HUDEP-2 (cell line): ENCODE measurements at regions not wholly inside any gene's neighbourhood (a gene's known extent, or its start where the extent isn't known, plus 50 kb on each side); places are given as distances from the start of the nearest gene placed in this dataset.

Experiments
- DNase-seq, 76 experiments: peaks; one replicate each; lab custom pipeline; 2025; ENCODE audit not compliant: unreplicated experiment in 76 of 76; lab: John Stamatoyannopoulos, UW

DNA sequence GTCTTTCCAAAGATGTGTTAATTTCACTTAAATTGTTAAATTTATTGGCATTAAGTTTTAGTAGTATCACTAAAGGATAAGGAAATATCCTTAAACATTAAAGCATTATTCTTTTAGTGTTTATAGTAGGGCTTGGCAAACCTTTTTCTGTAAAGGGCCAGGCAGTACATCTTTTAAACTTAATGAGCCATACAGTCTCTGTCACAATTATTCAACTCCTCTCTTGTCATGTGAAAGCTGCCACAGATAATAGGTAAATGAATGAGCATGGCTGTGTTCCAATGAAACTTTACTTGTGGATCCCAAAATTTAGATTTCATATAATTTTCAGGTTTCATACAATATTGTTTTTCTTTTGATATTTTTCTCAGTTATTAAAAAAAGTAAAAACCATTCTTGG lies 268.2 kb upstream of the C11orf87 start:
- DNase-seq, result no peak

DNA sequence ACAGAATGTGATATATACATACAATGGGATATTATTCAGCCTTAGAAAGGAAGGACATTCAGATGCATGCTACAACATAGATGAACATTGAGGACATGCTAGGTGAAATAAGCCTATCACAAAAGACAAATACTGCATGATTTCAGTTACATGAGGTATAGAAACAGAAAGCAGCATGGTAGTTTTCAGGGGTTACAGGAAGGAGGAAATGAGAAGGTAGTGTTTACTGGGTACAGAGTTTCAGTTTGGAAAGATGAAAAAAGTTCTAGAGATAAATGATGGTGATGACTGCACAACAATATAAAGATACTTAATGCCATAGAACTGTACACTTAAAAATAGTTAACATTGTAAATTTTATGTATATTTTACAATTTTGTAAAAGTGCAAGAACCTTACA lies 266.7 kb upstream of the C11orf87 start:
- DNase-seq, result no peak

DNA sequence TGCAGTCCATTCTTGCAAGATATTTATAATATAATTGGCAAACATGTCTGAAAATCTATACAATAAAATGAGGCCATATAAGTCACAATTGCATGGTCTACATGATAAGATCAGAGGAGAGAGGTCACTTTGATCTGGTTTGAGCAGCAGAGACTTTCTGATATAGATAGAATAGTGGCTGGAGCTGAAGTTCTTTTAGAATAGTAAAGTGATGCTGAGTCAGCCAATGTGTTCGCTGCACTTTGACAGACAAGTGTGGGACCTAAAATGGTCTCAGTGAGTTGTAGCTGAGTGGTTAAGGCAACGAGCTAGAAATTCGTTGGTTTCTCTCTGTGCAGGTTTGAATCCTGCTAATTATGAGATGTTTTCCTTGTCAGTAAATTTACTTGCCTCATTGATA lies 257.0 kb upstream of the C11orf87 start:
- no peak for DNase-seq

DNA sequence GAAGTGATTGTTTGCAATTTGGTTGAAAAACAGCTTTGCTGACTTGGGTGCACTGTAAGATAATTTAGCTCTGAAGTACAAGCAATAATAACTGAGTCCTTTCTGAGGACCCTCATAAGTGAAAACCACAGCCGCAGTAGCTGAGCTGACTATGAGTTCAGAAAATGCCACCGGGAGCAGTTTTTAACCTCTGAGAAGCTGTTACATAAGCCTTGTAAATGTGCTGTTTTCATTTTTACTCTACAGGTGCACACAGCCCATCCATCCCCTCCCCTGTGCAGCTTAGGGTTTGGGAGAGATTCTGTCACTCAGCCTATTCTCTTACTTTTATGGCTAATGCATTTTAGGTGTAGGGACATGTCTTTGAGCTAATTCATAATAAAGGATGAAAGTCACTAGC lies 255.5 kb upstream of the C11orf87 start:
- no peak for DNase-seq

DNA sequence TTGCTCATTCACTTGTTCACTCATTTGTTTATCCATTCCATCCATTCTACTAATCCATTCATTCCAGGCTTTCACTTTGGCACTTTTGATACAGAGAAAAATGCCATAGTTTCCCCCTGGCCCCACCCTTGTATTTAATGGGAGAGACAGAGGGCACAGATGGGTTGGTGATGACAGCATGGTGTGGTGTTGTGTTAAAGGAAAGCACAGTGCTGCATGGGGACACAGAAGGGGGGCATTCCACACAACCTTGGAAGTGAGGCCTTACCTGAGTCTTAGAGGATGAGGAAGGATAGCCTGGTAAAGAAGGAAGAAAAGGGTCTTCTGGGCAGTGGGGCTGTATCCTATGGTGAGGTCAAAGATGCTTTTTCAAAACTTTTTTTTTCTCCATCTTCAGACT lies 248.5 kb upstream of the C11orf87 start:
- DNase-seq, result no peak

DNA sequence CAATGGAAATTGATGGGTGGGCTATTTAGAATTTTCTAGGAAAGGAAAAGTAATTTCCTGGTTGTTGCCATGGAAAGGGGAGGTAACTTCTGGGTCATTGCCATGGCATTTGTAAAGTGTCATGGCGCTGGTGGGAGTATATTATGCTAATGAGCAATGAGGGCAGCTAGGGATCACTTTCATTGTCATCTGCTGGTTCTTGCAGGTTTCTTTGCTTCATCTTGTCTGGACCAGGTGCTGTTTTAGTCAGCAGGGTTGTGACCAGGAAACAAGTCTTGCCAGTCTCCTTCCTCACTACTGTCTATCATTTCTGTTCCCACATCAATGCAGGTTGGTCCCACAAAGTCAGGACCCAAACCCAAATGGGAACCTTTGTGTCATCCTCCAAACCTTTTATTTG lies 237.6 kb upstream of the C11orf87 start:
- DNase-seq, result no peak

DNA sequence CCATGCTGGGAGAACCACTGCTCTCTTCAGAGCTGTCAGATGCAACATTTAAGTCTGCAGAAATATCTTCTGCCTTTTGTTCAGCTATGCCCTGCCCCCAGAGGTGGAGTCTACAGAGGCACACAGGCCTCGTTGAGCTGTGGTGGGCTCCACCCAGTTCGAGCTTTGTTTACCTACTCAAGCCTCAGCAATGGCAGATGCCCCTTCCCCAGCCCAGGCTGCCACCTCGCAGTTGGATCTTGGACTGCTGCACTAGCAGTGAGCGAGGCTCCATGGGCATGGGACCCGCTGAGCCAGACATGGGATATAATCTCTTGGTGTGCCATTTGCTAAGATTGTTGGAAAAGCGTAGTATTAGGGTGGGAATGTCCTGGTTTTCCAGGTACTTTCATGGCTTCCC lies 229.1 kb upstream of the C11orf87 start:
- no peak for DNase-seq

DNA sequence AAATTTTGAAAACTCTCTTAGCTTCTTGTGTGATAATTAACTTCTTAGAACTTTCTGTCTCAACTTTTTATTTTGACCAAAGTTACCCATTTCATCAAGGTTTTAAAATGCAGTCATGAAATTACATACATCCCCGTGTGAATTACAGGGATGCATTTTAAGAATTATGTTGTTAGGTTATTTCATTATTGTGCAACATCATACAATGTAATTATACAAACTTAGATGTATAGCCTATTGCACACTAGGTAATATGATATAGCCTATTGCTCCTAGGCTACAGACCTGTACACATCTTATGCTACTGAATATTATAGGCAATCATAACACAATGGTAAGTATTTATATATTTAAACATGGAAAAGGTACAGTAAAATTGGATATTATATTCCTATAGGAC lies 228.1 kb upstream of the C11orf87 start:
- DNase-seq, result no peak

DNA sequence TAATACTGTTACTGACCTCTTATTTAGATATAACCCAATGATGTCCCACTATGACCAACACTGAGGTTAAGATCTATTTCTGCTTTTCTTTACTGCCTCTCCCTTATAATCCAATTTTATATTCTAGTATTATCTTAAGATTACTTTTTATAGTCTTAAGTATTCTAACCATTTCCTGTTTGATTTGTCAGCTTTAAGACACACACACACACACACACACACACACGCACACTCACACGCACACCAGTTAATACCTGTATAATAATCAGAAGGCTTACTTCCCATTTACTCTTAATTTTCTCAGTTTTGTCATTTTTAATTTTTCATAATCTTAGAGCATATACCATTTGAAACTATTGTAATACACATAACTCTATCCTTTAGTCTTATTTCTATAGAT lies 226.0 kb upstream of the C11orf87 start:
- DNase-seq, result no peak

DNA sequence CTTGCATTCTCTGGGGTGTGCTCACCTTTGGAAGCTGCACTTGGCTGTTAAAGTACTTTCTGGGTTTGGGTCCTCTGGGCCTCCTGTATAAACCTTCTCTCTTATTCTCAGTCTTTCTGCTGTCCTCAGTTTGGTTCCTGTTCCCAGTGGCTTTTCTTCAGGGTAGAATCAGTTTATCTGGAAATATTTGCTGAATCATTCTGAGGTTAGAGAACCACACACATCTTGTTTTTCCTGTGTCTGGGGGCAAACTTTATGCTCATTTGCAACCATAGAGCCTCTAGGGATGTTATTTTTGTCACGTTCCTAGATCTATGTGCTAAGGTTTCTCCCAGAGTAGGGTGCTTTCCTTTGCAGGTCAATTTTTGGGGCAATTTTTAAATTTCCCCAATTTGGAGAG lies 224.3 kb upstream of the C11orf87 start:
- no peak for DNase-seq

DNA sequence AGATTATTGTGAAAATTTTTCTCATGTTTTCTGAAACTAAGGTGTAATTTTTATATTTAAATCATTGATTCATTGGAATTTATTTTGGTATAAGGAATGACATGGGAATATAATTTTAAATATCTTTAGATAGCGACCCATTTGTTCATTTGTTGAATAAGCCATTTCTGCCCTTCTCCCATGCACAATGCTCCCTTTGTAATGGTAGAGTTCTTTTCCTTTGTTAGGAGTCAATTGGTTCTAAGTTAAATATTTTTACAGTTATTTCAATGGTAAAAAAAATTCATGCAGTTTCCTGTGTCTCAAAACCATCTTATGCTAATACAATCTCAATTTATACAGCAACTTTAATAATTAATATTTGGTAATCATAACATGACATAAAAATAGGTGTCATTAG lies 218.8 kb upstream of the C11orf87 start:
- no peak for DNase-seq

DNA sequence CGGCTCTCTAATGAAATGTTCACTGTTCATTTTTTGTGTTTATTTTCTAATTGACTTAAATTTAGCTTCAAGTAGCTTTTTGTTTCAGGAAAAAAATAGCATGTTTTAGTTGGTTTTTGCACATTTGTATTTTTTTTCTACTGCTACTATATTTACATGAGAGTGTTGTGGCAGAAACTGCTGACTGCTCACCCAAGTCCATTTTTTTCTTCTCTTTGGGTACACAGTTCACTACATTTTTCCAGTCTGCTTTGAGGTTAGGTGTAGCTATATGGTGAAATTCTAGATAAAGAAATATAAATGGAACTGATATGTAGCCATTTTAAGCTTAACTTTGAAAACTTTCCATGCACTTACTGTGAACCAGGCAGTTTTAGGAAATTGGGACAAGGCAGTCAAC lies 216.7 kb upstream of the C11orf87 start:
- DNase-seq, result no peak

DNA sequence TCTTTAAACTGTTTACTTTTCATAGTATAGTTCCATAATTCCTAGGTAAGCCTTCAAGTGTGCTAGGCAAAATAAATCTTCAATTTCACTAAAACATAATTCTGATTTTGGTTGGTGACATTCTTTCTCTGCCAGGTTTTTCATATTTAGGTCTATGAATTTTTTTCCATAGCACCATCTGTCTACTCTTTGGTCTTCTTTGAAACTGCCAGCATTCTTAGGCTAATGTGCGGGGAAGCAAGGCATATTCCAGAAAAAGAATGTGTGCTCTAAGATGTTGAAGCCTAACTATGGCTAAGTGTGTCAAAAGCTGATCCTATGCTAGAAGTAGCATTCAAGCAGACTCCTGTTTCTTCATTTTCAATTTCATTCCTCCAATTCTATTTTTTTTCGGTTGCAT lies 213.9 kb upstream of the C11orf87 start:
- no peak for DNase-seq

DNA sequence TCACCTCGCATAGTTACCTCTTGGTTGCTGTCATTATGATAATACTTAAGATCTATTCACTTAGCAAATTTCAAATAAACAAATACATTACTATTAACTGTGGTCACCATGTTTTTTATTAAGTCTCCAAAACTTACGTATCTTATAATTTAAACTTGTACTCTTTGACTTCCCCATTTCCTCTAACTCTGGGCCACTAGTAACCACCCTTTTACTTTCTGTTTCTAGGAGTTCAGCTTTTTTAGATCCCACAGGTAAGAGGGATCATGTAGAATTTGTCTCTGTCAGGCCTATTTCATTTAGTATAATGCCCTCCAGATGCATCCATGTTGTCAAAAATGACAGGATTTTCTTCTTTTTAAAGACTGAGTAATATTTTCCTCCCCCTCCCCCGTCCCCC lies 212.4 kb upstream of the C11orf87 start:
- DNase-seq, result no peak

DNA sequence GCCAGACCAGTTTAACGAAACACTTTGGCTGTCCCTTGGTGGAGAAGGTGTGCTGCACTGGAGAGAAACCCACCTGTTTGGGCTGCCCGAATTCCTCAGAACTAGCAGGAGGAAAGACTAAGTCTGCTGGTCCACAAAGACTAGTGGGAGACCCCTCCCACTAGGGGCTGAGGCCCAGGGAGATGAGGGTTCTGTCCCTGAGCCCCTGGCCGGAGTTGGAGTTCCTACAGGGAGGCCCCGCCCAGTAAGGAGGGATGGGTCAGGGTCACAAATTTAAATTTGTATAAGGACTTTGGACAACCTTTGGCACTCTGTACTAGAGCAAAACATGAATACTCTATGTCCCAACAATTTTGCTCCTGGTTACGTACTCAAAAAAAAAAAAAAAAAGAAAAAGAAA lies 200.8 kb upstream of the C11orf87 start:
- no peak for DNase-seq

DNA sequence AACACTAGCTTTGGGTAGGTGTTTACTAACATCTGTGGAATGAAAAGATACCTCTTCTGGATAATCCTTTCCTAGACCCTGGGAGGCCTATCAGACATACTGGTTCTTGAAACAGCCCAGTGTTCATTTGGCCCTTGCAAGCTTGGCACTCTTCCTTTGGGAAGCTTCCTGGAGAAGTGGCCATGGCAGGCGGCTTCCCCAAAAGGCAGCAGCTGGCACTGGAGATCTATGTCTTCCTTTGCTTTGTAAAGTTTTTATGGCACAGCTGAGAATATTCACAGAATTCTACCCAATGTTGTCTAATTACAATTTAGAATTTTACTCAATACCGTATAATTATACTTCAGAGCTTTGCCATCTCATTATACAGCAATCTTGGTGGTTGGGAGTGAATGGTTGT lies 199.2 kb upstream of the C11orf87 start:
- no peak for DNase-seq

DNA sequence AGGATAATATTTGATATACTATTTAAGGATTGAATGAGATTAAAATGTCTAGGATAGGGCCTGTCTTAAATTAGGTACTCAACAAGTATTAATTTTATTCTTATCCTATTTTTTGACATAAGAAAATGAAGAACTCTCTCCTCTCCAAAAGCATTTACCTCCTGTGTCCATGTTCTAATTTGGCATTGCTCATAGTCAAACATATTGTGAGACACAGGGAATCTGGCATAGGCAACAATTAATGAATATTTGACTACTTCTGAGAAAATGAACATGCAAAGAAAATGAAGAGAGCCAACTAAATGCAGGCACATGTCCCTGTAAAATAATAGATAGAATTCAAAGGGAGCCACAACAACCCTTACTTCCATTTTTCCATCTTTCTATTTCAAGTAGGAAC lies 198.5 kb upstream of the C11orf87 start:
- no peak for DNase-seq

DNA sequence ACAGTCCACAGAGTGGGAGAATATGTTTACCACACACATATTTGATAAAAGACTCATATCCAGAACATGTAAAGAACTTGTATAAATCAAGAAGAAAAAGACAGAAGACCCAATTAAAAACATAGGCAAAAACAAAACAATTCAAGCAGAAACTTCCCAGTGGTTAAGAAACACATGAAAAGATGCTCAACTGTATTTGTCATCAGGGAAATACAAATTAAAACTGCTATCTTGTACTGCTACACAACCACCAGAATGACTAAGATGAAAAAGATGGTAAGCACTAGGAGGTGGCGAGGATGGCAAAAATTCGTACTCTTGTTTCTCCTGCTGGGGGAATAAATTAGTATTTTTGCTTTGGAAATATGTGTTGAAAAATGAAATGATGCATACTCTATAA lies 192.3 kb upstream of the C11orf87 start:
- DNase-seq, result no peak

DNA sequence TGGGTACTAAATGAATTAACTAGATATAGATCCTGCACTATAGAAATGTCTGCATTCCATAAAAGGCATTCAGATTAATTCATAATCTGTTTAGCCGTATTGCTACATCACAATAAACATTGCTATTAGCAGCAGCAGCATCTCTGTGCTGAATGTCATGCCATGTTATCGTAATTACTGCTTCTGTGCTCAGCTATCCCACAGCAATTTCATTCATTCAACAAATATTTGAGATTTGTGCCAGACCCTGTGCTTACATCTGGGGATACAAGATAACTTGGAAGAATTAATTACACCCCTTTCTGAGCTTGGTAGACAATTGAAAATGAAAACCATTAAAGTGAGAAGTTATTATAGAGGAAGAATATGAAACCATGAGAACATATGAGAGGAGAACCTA lies 185.8 kb upstream of the C11orf87 start:
- no peak for DNase-seq

DNA sequence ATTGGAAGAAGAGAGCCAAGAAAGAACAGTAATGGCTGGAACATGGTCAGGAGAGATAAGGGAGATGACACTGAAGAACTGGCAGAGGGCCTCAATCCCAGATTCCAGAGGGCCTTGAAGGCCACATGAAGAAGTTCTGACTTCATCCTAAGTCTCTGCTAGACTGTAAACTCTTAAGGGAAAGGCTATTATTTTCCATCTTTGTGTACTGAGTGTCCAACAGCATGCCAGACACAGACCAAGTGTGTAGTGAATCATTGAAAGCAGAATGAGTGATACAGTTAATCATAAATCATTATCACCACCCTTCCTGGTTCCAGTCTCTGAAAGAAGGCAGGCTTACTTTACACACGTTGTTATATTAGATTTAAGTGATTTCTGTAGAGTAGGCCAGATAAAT lies 185.3 kb upstream of the C11orf87 start:
- no peak for DNase-seq

DNA sequence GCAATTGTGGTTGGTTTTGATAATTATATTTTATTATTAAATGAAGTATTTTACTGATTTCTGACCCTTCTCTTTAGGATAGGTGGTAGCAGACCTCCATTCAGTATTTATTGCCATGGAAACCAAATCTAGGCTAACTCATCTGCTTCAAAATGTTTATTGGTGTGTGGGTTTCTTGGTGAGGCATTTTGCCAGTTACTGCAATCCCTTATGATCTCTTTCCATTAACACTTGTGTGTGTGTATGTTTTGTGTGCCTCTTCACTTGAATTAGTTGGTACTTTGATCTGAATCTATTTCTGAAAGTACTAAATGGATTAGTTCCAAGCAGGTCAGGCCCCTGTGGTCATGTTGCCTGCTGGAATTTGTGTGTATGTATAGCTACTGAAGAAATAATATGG lies 184.4 kb upstream of the C11orf87 start:
- DNase-seq, result no peak

DNA sequence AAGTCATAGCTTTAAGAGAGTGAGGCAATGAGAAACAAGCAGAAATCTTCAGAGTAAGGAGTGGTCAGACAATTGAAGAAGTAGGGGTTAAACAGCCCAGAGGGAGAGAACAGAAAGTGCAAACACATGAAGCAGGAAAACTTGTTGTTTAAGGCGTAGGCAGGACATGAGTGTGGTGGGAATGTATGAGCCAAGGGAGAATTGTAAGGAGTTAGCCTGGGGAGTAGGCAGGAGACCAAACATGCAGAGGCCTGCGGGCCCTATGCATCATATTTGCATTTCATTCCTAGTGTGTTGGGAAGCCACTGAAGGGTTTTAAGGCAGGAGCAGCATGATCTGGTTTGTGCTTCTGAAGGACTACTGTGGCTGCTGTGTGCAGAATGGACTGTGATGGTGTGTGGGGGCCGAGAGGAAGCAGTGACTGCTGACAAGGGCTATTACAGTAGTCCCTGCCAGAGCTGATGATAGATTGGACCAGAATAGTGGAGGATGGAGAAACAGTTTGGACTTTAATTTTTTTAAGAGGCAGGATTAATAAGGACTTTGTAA lies 179.9 kb upstream of the C11orf87 start:
- no peak for DNase-seq

DNA sequence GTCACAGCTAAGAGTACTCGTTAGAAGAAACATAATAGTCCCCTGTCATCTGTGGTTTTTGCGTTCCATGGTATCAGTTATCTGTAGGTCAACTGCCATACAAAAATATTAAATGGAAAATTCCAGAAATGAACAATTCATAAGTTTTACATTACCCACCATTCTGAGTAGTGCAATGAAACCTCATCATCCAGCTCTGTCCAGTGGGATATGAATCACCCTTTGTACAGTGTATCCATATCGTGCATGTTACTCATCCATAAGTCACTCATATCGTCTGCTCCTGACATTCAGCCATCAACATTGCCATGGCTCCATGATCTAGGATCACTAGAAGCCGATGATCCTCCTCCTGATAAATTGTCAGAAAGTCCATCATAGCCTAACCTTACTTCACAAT lies 174.9 kb upstream of the C11orf87 start:
- no peak for DNase-seq

DNA sequence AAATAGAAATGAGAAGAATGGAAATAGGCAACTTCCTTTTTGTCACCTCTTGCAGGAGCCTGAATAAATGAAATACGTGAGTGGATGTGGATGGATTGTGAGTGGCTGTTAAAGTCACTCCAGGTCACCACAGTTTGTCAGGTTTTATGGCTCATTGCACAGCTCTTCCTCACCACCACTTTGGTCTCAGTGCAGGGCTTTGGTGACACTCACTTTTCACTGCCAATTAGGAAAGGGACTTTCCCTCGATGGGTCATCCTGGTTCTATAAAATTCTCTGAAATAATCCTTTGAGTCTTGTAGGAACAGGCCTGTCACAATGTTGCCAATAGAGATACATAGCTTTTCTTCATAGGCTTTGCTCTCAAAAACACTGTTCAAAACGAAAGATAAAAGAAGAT lies 172.4 kb upstream of the C11orf87 start:
- DNase-seq, result no peak
